ENCODE measurements at regions not wholly inside any gene's neighbourhood (a gene's known extent, or its start where the extent isn't known, plus 50 kb on each side); places are given as distances from the start of the nearest gene placed in this dataset.

- H3K4me3 ChIP-seq (ENCODE audit: low read depth, low read length): no peak overlapping the region
- no peaks in the 10 kb centered on the region for H3K27me3 ChIP-seq
- H3K36me3 ChIP-seq: no peaks in the 10 kb centered on the region
- no peaks in the 10 kb centered on the region for H3K4me1 ChIP-seq
- no peaks in the 10 kb centered on the region for H3K9me3 ChIP-seq
- no peak for TF ChIP-seq CTCF (IDR thresholded peaks at IDR 0.05; ENCODE audit: low read depth, low read length)
- no peak for DNase-seq
These were observed 472.9 kb downstream of the MATN1 start for GRCh38 chr1:30250338-30250983.

GRCh38 chr1:30249446-30250337 is 473.7 kb downstream of the MATN1 start:
- H3K9me3 ChIP-seq: no peaks in the 10 kb centered on the region
- no peak for DNase-seq
- no peak for TF ChIP-seq CTCF (IDR thresholded peaks at IDR 0.05; ENCODE audit: low read depth, low read length)

GRCh38 chr1:30248774-30249173 is 474.6 kb downstream of the MATN1 start:
- Histone ChIP-seq H3K4me1 (no peaks in the 10 kb centered on the region), H3K4me3 (ENCODE audit: low read depth, low read length) (no peak overlapping the region), H3K36me3 (no peaks in the 10 kb centered on the region), H3K9me3 (no peaks in the 10 kb centered on the region), H3K27me3 (no peaks in the 10 kb centered on the region)
- no peak for DNase-seq
- no peak for TF ChIP-seq CTCF (IDR thresholded peaks at IDR 0.05; ENCODE audit: low read depth, low read length)

More at GRCh38 chr1:30249446-30250337, 473.7 kb downstream of the MATN1 start:
- H3K4me1 ChIP-seq: no peaks in the 10 kb centered on the region
- H3K36me3 ChIP-seq: no peaks in the 10 kb centered on the region
- no peaks in the 10 kb centered on the region for H3K27me3 ChIP-seq
- no peak overlapping the region for H3K4me3 ChIP-seq (ENCODE audit: low read depth, low read length)

- H3K4me3 ChIP-seq (ENCODE audit: low read depth, low read length): no peak overlapping the region
- H3K4me1 ChIP-seq: no peaks in the 10 kb centered on the region
- TF ChIP-seq CTCF (IDR thresholded peaks at IDR 0.05; ENCODE audit: low read depth, low read length): no peak
- DNase-seq: no peak
- no peaks in the 10 kb centered on the region for H3K9me3 ChIP-seq
- no peaks in the 10 kb centered on the region for H3K36me3 ChIP-seq
- H3K27me3 ChIP-seq: no peaks in the 10 kb centered on the region
These were observed 475.0 kb downstream of the MATN1 start for GRCh38 chr1:30248373-30248772.

- H3K9me3 ChIP-seq: no peaks in the 10 kb centered on the region
- TF ChIP-seq CTCF (IDR thresholded peaks at IDR 0.05; ENCODE audit: low read depth, low read length): no peak
These were observed 478.6 kb downstream of the MATN1 start for GRCh38 chr1:30244801-30245200.

More at GRCh38 chr1:30244801-30245200, 478.6 kb downstream of the MATN1 start:
- Histone ChIP-seq H3K4me3 (ENCODE audit: low read depth, low read length) (no peak overlapping the region), H3K4me1 (no peaks in the 10 kb centered on the region), H3K36me3 (no peaks in the 10 kb centered on the region), H3K27me3 (no peaks in the 10 kb centered on the region)
- DNase-seq: no peak
